ENCODE measurements at regions not wholly inside any gene's neighbourhood (a gene's known extent, or its start where the extent isn't known, plus 50 kb on each side); places are given as distances from the start of the nearest gene placed in this dataset.
"Not testable (repeated sequence)": the region's sequence is repeated elsewhere in the genome, so short reads cannot be mapped to it uniquely, and the experiment has no call there.

- DNase-seq: no peak
Observed at GRCh38 chr3:194952841-194953241, 267.2 kb downstream of the FAM43A start.

GRCh38 chr3:194953291-194953690, 267.6 kb downstream of the FAM43A start:
- no peak for DNase-seq

DNA sequence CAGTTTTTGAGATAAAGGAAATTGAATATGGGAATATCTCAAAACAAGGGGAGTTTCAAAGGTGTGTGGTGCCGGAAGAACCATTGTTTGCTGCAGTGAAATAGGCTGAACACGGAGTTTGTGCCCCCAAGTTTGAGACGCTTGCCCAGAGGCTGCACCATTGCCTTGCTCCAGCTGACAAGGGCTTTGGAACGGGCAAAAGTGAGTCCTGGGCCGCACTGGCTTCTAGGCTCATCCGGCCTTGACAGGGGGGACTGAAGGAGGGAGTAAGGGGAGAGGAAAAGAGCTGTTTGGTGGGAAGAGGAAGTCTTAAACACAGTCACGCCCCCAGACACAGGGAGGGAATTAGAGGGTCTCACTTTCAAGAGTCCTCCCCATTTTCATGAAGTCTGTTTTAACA, 269.9 kb downstream of the FAM43A start:
- DNase-seq: no peak

- DNase-seq: no peak
Observed at GRCh38 chr3:194955979-194956696, 270.5 kb downstream of the FAM43A start.

- no peak for DNase-seq
Observed at GRCh38 chr3:194956697-194957396, 271.2 kb downstream of the FAM43A start.

GRCh38 chr3:194957743-194958240, 272.1 kb downstream of the FAM43A start:
- no peak for DNase-seq

DNA sequence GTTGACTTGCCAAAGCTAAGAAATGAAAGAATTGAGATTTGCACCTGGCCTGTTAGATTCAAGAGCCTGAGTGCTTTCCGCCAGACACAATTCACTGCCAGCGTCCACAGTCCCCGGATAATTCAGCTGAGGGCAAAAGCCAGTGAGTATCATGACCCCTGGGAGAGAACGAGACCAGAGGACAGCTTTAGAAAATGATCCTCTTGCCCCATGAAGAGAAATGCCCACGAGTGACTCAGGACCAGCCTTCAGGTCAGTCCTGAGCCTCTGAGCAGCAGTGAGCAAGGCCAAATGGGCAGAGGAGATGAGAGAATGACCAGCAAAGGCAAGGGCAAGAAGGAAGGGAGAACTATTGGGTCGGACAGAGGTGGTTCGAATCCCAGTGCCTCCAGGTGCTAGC, 273.5 kb downstream of the FAM43A start:
- no peak for DNase-seq

DNA sequence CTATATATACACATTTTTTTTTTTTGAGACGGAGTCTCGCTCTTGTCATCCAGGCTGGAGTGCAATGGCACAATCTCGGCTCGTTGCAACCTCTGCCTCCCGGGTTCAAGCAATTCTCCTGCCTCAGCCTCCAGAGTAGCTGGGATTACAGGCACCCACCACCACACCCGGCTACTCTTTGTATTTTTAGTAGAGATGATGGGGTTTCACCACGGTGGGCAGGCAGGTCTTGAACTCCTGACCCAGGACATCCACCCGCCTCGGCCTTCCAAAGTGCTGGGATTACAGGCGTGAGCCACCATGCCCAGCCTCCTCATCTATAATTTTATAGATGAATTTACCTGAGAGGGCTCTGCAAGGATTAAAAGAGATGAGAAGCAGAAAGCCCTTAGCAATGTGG, 274.0 kb downstream of the FAM43A start:
- not testable (repeated sequence) for DNase-seq

DNA sequence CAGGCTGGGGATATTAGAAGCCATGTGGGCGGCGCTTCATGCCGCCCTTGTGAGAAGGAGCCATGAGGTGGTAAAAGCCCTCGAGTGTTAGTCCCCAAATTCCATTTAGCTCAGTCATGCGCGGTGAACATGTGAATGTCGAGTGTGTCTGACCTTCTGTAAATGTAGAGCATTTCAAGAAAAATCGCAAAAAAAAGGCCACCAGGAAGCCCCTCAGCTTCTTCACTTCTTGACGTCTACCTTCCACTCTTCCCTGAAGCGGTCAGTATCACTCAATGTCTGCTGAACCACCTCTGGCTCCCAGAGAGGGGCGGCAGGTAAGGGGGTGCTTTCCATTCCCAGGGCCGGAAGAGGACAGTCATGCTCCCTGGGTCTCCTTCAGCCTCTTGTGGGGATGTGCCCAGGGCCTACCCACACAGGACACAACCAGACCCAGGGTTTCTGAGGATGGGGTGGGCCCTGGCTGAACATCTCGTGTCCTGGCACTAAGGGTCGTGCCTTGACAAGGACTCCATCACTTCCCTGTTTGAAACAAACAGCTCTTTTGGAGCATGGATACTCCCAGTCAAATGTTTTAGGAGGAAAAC, 274.9 kb downstream of the FAM43A start:
- DNase-seq: no peak

- DNase-seq: no peak
Observed at GRCh38 chr3:194961149-194961548, 275.5 kb downstream of the FAM43A start.

DNA sequence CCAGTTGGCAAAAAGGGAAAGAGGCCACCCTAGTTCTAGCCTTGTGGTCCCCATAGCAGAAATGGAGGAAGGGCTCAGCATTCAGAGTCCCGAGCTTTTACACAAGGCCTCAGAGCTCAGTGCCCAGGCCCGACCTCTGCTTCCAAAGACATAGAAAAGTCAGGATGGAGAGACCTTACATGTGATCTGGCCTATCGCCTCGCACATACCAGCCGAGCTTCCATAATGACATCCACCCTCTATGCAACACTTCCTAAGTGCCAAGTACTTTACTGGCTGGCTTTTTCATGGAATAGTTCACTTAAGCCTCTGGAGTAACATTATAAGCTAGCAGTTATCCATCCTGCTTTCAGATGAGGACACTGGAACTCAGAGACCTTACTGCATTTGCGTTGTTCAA, 275.9 kb downstream of the FAM43A start:
- no peak for DNase-seq

- no peak for DNase-seq
Observed at GRCh38 chr3:194962056-194962455, 276.4 kb downstream of the FAM43A start.

GRCh38 chr3:194964809-194965208, 279.1 kb downstream of the FAM43A start:
- DNase-seq: no peak

DNA sequence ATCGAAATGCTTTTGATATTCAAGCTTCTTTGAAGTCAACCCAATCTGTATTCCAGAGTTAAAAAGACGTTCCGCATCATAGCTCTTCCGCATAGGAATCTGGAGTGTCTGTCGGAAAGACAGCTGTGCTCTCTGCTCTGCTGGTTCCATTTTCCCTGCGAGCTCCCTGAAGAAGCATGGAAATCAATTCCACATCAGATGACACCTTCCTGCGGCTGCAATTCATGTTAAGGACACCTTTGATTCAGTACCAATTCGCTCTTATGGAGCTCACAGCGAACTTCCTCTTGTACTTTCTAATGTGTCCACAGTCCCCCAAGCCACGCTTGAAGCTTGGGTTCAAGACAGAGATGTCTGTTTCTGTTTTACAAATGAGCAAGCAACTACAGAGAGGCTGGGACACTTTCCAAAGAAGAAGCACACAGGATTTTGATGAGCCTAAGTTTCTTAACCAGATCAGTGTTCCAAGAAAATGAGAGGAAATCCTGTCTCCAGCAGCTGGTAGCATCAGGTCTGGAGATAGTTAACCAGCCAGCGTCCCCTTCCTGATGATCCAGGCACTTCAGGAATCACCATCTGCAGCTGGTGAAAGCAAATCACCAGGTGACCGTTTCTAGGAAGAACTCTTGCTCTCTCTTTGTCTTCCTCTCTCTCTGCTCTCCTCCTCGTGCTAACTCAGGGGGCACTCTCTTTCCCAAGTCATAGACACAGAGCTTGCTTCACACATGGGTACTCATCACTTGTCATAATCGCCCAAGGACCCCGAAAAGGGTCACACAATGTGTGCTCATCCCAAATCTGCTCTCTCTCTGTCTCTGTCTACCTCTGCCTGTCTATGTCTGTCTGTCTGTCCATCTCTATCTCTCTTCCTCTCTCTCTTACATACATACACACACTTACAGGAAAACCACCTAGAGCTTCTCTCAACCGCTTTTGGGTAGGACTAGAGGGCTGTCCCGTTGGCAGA, 281.8 kb downstream of the FAM43A start:
- no peak for DNase-seq

- DNase-seq: no peak
Observed at GRCh38 chr3:194970066-194970465, 284.4 kb downstream of the FAM43A start.

DNA sequence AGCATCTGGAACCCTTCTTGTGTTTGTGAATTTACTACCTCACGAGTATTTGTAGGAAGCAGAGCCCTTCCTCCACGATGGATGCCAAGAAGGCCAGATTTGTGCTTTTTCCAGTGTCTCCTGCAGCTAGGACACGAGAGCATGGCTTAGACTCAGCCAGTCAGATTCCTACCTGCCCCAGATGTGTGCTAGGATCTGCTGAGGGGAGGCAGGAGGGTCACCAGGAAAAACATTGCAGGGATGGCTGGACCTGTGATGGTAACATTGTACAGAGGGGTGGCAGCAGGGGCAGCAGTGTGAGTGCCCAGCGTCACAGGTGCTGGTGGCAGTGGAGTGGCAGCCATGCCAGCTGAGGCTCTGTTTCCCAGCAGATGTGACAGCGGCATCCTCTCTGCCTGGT, 285.3 kb downstream of the FAM43A start:
- no peak for DNase-seq

GRCh38 chr3:194971965-194972364, 286.3 kb downstream of the FAM43A start:
- DNase-seq: no peak

- DNase-seq: no peak
Observed at GRCh38 chr3:194972641-194973040, 287.0 kb downstream of the FAM43A start.

DNA sequence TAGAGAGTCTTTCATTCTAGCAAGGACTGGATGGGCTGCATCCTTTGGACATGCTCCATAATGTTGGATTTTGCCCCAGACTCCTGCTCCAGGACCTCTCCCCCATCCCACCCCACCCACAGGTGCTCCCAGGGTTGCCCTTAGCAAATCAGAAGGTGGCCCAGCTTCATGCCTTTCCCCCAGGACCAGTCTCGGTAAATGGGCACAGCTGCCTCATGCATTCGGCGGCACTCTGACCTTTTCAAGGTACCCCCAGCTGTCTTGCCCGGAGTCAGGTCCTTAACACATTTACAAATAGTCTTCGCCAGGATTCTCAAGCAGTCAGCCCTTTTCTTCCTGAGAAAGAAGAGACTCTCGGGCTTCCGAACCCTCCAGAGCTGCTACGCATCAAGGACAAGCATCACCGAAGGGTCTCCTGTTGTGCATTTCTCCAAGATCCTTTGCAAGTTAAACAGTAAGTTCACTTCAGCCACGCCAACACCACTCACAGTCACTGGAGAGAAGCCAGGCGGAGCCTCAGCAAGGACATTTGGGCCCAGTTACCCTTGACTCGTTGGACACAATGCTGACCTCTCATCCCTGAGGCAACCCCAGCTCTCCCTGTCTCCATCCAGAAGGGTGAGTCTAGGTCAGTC, 287.8 kb downstream of the FAM43A start:
- DNase-seq: no peak

- DNase-seq: no peak
Observed at GRCh38 chr3:194974468-194975135, 288.9 kb downstream of the FAM43A start.

- DNase-seq: no peak
Observed at GRCh38 chr3:194976049-194976451, 290.4 kb downstream of the FAM43A start.

DNA sequence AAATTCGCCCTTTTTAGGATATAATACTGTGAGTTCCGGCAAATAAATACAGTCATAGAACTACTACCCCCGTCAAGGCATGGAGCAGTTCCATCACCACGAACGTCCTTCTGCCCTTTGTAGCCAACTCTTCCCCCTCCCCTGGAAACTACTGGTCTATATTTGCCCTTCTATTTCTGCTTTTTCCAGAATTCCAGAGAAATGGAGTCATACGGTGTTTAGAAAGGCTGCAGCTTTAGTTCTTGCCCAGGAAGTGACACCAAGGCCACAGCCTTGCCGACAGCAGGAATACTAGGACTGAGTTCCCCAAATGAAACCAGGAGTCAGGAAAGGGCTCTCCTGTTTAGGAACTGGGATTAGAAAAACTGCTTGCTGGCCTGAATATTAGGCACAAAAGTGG, 291.2 kb downstream of the FAM43A start:
- no peak for DNase-seq

All from CD4-positive, alpha-beta T cell treated with Interleukin-4 for 1 hour (primary cell).